ENCODE measurements at regions not wholly inside any gene's neighbourhood (a gene's known extent, or its start where the extent isn't known, plus 50 kb on each side); places are given as distances from the start of the nearest gene placed in this dataset.
"Not testable (repeated sequence)": the region's sequence is repeated elsewhere in the genome, so short reads cannot be mapped to it uniquely, and the experiment has no call there.

DNA sequence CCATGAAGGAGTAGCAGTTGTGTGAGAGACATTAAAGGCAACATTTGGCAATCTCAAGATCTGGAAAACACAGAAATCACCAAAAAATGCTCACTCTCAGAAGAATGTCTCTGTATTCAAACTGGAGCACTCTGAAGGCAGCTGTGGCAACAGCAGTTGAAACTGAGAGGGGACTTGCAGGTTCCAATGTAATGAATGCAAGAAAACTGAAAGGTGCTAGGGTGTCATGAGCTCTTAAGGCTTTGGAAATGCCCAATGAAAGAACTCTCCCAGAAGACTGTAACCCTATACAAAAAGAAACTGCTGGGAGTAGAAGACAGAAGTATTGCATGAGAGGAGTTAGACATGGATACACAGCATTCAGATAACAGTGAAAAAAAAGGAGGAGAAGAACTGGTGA, 118.2 kb upstream of the HTR2C start:
- FAIRE-seq (peak; percentile 76), DNase-seq (ENCODE audit: low read depth in 1 of 2, low spot score in 1 of 2) (no peak), ATAC-seq (no peak)
- Histone ChIP-seq H3K4me3 (no peak overlapping the region), H3K4me2 (no peak overlapping the region), H3K27ac (no peak overlapping the region), H3K4me1 (no peaks in the 10 kb centered on the region), H3K9me3 (no peaks in the 10 kb centered on the region)
- CTCF ChIA-PET, result no interaction called here
- POLR2A ChIA-PET, result no interaction called here
- no peak for TF ChIP-seq ZSCAN20 (CRISPR knock-in tag; IDR thresholded peaks at IDR 0.05)
- no peak for TF ChIP-seq HDAC2 (IDR thresholded peaks at IDR 0.05)
- TF ChIP-seq, protein P1, sequence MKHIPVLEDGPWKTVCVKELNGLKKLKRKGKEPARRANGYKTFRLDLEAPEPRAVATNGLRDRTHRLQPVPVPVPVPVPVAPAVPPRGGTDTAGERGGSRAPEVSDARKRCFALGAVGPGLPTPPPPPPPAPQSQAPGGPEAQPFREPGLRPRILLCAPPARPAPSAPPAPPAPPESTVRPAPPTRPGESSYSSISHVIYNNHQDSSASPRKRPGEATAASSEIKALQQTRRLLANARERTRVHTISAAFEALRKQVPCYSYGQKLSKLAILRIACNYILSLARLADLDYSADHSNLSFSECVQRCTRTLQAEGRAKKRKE (CRISPR knock-in tag; IDR thresholded peaks at IDR 0.05; ENCODE audit: low read depth), result no peak
- TF ChIP-seq RAD21 (conservative IDR thresholded peaks at IDR 0.05 in 1 of 2, IDR thresholded peaks at IDR 0.05 in 1 of 2), result no peak

DNA sequence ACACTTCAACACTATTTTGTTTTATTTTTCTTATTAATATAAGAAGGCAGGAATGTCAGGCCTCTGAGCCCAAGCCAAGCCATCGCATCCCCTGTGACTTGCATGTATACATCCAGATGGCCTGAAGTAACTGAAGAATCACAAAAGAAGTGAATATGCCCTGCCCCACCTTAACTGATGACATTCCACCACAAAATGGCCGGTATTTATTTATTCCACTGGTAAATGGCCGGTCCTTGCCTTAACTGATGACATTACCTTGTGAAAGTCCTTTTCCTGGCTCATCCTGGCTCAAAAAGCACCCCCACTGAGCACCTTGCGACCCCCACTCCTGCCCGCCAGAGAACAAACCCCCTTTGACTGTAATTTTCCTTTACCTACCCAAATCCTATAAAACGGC, 111.9 kb upstream of the HTR2C start:
- H3K4me2 ChIP-seq; ATAC-seq; H3K4me1 ChIP-seq; DNase-seq (ENCODE audit: low read depth in 1 of 2, low spot score in 1 of 2); H3K27ac ChIP-seq; FAIRE-seq; POLR2A ChIA-PET; H3K4me3 ChIP-seq; H3K9me3 ChIP-seq; CTCF ChIA-PET: not testable (repeated sequence)
- 13% methylated on average over 6 of the region's 6 CpGs for WGBS (ENCODE audit: missing lambda C conversion rate)

DNA sequence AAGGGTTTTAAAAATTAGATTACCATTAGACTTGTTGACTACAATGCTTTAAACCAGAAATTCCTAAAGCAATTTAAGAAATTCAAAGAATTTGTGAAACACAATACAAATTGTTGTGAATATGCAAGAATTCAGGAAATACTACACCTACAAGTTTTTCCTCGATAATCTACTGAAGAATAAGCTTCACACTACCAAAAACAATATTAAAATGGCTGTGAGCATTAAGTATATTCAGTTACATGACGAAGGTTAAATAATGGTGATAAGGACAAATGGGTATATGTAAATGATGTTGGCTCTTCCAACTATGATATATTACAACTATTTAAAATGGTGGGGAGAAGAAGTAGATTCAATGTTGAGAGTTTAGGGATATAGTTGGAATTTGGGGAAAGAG, 111.1 kb upstream of the HTR2C start:
- H3K4me3 ChIP-seq, result no peak overlapping the region
- H3K4me2 ChIP-seq, result no peak overlapping the region
- H3K4me1 ChIP-seq, result no peaks in the 10 kb centered on the region
- 0% methylated on average over 2 of the region's 2 CpGs for WGBS (ENCODE audit: missing lambda C conversion rate)
- no peak for DNase-seq (ENCODE audit: low read depth in 1 of 2, low spot score in 1 of 2)
- no peaks in the 10 kb centered on the region for H3K9me3 ChIP-seq
- peak; percentile 91 for FAIRE-seq
- no peak overlapping the region for H3K27ac ChIP-seq
- TF ChIP-seq EHF (CRISPR knock-in tag; IDR thresholded peaks at IDR 0.05) (no peak), HOXA7 (CRISPR knock-in tag; IDR thresholded peaks at IDR 0.05) (no peak), FOSL2 (IDR thresholded peaks at IDR 0.05) (no peak), FOSL2 (CRISPR knock-in tag; IDR thresholded peaks at IDR 0.05) (no peak), ZFP36 (IDR thresholded peaks at IDR 0.05; ENCODE audit: borderline replicate concordance, partially characterized antibody) (no peak), CEBPB (IDR thresholded peaks at IDR 0.05) (no peak), FOSB (CRISPR knock-in tag; IDR thresholded peaks at IDR 0.05) (no peak), TP53 (CRISPR knock-in tag; IDR thresholded peaks at IDR 0.05) (no peak), ZSCAN20 (CRISPR knock-in tag; IDR thresholded peaks at IDR 0.05) (no peak), CBX2 (IDR thresholded peaks at IDR 0.05; ENCODE audit: borderline replicate concordance, low read depth) (no peak), ESRRA (IDR thresholded peaks at IDR 0.05; ENCODE audit: borderline replicate concordance, low read length) (no peak), MYC (IDR thresholded peaks at IDR 0.05; ENCODE audit: borderline replicate concordance, low read length) (no peak)
- TF ChIP-seq, protein P2, sequence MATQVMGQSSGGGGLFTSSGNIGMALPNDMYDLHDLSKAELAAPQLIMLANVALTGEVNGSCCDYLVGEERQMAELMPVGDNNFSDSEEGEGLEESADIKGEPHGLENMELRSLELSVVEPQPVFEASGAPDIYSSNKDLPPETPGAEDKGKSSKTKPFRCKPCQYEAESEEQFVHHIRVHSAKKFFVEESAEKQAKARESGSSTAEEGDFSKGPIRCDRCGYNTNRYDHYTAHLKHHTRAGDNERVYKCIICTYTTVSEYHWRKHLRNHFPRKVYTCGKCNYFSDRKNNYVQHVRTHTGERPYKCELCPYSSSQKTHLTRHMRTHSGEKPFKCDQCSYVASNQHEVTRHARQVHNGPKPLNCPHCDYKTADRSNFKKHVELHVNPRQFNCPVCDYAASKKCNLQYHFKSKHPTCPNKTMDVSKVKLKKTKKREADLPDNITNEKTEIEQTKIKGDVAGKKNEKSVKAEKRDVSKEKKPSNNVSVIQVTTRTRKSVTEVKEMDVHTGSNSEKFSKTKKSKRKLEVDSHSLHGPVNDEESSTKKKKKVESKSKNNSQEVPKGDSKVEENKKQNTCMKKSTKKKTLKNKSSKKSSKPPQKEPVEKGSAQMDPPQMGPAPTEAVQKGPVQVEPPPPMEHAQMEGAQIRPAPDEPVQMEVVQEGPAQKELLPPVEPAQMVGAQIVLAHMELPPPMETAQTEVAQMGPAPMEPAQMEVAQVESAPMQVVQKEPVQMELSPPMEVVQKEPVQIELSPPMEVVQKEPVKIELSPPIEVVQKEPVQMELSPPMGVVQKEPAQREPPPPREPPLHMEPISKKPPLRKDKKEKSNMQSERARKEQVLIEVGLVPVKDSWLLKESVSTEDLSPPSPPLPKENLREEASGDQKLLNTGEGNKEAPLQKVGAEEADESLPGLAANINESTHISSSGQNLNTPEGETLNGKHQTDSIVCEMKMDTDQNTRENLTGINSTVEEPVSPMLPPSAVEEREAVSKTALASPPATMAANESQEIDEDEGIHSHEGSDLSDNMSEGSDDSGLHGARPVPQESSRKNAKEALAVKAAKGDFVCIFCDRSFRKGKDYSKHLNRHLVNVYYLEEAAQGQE (IDR thresholded peaks at IDR 0.05), result no peak
- TF ChIP-seq, protein P1 (CRISPR knock-in tag; IDR thresholded peaks at IDR 0.05; ENCODE audit: low read depth), result no peak
- ChIA-PET CTCF (no interaction called here), POLR2A (no interaction called here)
- no peak for ATAC-seq

DNA sequence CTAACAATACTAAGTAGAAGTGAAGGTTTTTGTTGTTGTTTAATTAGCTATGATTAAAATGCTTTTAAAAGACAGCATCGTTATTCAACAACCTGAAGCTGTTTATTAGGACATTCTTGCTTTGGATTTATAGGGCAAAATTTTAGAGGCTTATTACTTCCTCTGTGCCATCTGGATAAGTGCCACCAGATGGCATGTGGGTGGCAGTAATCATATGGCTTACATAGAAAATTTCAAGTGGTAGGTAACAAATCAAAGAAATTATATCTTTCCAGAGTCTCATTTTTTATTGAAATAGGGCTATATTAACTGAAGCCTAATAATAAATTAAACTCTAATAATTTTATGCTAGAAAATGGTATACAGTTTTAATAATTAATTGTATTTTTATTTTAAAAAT, 83.3 kb upstream of the HTR2C start:
- FAIRE-seq (peak; percentile 77), ATAC-seq (no peak), DNase-seq (ENCODE audit: low read depth in 1 of 2, low spot score in 1 of 2) (no peak)
- no peaks in the 10 kb centered on the region for H3K4me1 ChIP-seq
- 29% methylated on average over 1 of the region's 1 CpG for WGBS (ENCODE audit: missing lambda C conversion rate)
- POLR2A ChIA-PET, result no interaction called here
- no peaks in the 10 kb centered on the region for H3K9me3 ChIP-seq
- no peak overlapping the region for H3K4me2 ChIP-seq
- no peak overlapping the region for H3K27ac ChIP-seq
- CTCF ChIA-PET, result no interaction called here
- no peak overlapping the region for H3K4me3 ChIP-seq
- TF ChIP-seq RAD21 (conservative IDR thresholded peaks at IDR 0.05 in 1 of 2, IDR thresholded peaks at IDR 0.05 in 1 of 2), result no peak
- TF ChIP-seq, protein P3, sequence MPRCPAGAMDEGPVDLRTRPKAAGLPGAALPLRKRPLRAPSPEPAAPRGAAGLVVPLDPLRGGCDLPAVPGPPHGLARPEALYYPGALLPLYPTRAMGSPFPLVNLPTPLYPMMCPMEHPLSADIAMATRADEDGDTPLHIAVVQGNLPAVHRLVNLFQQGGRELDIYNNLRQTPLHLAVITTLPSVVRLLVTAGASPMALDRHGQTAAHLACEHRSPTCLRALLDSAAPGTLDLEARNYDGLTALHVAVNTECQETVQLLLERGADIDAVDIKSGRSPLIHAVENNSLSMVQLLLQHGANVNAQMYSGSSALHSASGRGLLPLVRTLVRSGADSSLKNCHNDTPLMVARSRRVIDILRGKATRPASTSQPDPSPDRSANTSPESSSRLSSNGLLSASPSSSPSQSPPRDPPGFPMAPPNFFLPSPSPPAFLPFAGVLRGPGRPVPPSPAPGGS (IDR thresholded peaks at IDR 0.05), result no peak
- TF ChIP-seq TFCP2L1 (CRISPR knock-in tag; IDR thresholded peaks at IDR 0.05), result no peak
- no peak for TF ChIP-seq EHF (CRISPR knock-in tag; IDR thresholded peaks at IDR 0.05)
- TF ChIP-seq HEYL (CRISPR knock-in tag; IDR thresholded peaks at IDR 0.05), result no peak
- TF ChIP-seq KDM5A (IDR thresholded peaks at IDR 0.05), result no peak
- TF ChIP-seq SREBF2 (IDR thresholded peaks at IDR 0.05), result no peak
- no peak for TF ChIP-seq HOXB5 (CRISPR knock-in tag; IDR thresholded peaks at IDR 0.05)
- TF ChIP-seq PHF8 (IDR thresholded peaks at IDR 0.05; ENCODE audit: borderline replicate concordance, low read depth), result no peak
- no peak for TF ChIP-seq POLR2A (IDR thresholded peaks at IDR 0.05; ENCODE audit: low read length)
- TF ChIP-seq CBX2 (IDR thresholded peaks at IDR 0.05; ENCODE audit: borderline replicate concordance, low read depth), result no peak
- TF ChIP-seq, protein P4, sequence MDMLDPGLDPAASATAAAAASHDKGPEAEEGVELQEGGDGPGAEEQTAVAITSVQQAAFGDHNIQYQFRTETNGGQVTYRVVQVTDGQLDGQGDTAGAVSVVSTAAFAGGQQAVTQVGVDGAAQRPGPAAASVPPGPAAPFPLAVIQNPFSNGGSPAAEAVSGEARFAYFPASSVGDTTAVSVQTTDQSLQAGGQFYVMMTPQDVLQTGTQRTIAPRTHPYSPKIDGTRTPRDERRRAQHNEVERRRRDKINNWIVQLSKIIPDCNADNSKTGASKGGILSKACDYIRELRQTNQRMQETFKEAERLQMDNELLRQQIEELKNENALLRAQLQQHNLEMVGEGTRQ (IDR thresholded peaks at IDR 0.05), result no peak
- no peak for TF ChIP-seq NFE2L2 (conservative IDR thresholded peaks at IDR 0.05; ENCODE audit: low read length)

All from A549 (cell line).